ENCODE measurements at regions not wholly inside any gene's neighbourhood (a gene's known extent, or its start where the extent isn't known, plus 50 kb on each side); places are given as distances from the start of the nearest gene placed in this dataset.

DNA sequence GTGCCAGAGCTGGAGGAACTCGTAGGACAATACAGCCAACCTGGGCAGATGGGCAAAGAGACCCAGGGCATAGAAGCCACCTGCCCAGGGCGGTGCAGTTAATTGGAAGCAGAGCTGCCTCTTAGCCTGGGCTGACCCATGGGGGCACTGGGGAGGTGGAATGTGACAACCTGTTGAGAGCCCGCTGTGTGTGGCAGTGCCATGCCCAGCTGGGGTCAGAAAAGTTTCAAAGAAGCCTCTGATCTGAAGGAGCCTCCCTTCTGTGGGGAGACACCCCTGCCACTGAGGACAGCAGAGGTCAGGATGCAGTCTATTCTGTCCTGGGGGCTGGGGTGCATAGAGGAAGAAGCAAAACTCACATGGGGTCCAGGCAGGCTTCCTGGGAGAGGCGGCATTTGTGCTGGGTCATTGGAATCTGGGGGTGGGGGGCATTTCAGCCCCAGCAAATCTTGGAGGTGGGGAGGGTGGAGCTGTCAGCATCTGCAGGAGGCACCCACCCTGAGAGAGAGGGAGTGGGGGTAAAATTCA lies 176.1 kb upstream of the CIBAR2 start:
- in situ Hi-C loops (cut with HindIII; ENCODE audit: low sequenced_read_pairs): no loop called here

DNA sequence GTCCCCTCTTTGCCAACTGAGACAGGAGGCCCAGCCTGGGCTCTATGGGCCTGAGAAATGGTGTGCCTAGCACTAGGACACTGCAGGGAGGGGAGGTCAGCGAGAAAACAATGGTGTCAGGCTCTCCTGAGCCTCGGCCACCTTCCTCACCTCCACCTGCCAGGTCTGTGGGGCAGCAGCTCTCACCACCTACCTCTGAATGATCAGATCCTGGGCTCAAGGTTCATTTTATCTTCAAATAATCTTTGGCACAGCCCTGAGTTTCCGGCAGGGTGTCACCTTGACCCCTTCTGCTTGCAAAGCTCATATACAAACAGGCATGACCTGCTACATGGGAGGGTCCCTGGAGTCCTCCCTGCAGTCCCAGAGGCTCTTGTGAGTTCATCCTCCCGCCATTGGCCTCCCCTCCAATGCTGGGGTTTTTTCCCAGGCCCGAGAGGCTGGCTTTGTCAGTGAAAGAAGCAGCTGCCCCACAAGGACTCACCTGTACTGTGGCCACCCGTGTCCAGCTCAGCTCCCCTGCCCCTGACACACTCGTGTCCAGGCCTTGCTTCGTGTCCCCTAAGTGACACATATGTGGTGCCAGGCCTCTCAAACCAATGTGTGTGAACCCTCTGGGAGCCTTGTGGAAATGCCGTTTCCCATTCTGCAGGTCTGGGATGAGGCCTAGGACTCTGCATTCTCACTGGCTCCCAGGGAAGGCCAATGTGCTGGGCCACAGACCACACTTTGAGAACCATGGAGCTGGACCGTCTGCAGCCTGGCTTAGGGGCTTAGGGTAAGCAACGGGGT lies 176.8 kb upstream of the CIBAR2 start:
- in situ Hi-C loops (cut with HindIII; ENCODE audit: low sequenced_read_pairs): no loop called here

DNA sequence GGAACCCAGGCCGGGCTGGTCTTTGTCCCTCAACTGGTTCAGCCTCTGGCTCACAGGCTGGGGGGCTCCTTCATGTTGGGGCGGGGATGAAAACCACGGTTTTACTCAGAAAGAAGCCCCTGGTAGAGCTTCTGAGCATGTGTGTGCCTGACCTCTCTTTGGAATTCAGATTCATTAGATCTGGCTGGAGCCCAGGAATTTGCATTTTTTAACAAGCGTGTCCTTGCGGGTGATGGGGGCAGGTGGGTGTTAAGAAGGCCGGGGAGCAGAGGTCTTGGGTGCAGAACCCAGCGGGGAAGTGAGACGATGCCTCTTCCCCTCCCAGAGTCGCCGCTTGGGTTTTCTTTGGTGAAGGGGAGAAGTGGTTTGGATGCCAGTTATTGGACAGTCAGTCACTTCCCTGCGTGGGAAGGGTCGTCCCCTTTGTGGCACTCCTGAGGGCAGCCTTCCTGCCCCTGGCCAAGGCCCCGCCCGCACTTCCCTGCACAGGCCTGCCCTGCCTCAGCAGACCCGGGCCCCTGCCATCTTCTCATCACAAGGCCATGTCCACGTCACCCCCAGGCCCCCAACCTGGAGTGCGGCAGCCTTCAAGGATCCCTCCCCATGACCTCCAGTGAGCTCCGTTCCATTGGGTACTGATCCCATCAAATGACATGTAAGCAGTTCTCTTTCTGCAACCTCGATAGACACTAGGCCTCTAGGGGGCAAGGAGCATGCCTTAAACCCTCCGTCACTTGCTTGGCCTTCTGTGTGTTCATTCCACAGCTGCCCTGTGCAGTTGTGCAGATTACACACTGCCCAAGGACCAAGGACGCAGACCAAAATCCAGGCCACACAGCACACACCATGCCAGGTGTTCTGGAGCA lies 177.7 kb upstream of the CIBAR2 start:
- in situ Hi-C loops (cut with HindIII; ENCODE audit: low sequenced_read_pairs): no loop called here

DNA sequence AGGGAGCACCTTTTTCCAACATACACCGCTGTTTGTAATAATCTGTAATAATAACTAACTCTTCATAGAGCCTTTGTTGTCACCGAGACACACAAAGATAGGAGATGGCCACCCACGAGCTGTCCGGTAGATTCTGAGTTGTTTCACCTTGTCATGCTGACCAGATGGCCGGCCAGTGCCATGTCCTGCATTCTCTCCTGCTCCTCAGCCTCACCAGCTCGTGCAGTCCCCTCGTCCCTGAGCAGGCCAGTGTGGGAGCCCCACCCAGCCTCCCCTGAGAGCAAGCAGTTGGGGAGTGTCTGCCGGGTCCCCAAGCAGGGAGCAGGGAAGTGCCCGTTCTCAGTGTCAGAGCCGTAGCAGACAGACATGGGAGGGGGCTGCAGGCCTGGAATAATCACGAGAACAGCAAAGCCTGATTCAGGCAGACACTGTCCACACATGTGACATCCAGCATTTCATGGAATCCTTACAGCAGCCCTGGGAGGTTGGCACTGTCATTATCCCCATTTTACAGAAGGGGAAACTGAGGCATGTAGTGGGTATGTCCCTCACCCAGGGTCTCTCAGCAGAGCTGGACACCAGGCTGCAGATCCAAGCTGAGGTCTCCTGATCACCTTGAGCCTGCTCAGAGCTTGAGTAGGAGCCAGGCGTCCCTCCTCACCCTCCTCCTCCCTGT lies 178.5 kb upstream of the CIBAR2 start:
- in situ Hi-C loops (cut with HindIII; ENCODE audit: low sequenced_read_pairs): no loop called here

DNA sequence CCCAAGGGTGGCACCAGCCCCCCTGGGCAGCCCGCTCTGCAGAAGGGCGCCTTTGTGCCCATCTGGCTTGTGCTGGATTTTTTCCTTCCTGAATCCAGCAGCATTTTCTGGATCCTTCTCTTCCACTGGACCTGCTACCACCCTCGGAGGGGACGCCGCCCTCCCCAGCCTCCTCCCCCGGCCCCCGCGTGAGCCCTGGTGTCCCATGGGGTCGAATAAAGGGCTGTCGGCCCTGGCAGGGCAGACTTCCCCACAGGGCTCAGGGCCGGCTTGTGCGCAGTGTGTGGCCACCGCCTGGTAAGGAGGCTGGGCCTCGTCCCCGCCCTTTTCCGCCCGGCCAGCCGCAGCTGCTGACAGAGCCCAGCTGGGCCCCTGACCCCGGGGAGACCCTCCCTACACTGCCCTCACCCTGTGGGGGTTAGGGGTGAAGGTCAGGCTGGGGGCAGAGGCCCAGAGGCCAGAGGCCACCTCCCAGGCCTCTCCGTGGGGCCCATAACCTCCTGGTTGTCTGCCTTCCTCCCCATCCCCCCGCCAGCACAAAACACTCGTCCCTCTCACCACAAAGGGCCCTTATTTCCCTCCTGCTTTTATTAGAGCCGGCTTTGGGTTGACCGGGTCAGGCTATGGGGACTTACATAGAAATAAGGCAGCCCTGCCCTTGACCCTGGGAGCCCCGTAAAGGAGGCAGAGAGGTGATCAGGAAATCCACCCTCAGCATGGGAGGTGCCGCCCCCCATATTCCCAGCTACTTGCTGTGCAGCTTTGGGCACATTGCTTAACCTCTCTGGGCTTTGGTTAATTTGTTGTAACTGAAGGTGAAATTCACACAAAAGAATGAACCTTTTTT lies 179.3 kb upstream of the CIBAR2 start:
- in situ Hi-C loops (cut with HindIII; ENCODE audit: low sequenced_read_pairs): no loop called here

DNA sequence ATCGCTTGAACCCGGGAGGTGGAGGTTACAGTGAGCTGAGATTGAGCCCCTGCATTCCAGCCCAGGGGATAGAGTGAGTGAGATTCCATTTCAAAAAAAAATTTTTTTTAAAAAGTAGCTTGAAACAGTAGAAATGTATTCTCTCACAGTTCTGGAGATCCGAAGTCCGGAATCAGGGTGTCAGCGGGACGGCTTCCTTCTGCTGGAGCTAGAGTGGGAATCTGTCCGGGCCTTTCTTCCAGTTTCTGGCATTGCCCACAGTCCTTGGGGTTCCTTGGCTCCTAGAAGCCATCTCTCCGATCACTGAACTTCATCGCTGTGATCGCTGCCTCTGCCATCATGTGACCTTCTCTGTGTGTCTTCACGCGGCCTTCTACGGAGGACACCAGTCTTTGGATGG lies 181.2 kb upstream of the CIBAR2 start:
- in situ Hi-C loops (cut with HindIII; ENCODE audit: low sequenced_read_pairs): no loop called here

DNA sequence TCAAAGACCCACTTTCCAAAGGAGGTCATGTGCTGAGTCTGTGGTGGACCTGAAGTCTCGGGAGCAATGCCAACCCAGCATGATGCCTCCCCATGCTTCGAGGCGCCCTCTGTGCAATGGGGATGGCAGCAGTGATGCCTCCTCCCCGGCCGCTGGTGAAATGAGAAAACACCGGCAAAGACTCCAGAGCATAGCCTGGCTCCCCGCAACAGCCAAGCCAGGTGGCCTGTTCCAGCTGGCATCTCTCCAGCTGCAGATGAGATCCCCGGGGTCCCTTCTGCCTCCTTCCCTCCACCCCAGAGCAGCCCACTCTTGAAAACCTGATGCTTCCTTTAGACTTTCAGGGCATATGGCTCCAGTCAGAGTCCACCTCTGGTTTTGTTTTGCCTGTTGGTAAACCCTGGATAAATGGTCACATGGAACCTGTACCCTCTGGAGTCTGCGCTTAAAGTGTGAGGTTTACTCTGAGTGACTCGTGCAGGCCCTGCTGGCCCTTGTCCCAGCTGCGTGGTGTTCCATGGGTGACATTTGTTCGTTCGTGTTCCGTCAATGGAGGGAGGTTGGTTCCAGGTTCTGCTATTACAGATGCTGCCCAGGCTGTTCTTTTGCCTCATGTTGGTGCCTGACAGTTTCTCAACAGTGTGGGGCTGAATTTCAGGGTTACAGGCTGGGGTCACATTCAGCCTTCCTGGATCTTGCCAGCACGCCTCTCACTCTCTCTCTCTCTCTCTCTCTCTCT lies 181.8 kb upstream of the CIBAR2 start:
- in situ Hi-C loops (cut with HindIII; ENCODE audit: low sequenced_read_pairs): no loop called here

DNA sequence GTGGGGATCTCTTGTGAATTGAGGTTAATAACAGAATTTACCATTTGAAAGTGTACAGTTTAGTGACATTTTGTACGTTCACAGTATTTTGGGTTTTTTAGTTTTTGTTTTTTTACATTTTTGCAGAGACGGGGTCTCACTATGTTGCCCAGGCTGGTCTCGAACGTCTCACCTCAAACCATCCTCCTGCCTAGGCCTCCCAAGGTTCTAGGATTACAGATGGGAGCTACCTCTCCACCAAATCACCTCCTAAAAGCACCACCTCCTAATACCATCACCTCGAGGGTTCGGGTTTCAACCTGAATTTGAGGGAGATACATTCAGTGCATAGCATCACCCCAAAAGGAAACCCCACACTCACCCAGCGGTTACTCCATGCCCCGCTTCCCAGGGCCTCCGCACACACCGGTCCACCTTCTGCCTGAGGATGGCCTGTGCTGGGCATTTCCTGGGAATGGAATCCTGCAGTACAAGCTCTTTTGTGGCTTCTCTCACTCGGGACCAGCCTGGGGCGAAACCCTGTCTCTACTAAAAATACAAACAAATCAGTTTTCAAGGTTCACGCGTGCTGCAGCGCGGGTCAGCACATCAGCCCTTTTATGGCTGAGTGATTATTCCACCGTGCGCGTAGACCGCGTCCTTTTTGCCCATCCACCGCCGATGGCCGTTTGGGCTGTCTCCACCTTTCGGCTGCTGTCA lies 182.7 kb upstream of the CIBAR2 start:
- in situ Hi-C loops (cut with HindIII; ENCODE audit: low sequenced_read_pairs): no loop called here

DNA sequence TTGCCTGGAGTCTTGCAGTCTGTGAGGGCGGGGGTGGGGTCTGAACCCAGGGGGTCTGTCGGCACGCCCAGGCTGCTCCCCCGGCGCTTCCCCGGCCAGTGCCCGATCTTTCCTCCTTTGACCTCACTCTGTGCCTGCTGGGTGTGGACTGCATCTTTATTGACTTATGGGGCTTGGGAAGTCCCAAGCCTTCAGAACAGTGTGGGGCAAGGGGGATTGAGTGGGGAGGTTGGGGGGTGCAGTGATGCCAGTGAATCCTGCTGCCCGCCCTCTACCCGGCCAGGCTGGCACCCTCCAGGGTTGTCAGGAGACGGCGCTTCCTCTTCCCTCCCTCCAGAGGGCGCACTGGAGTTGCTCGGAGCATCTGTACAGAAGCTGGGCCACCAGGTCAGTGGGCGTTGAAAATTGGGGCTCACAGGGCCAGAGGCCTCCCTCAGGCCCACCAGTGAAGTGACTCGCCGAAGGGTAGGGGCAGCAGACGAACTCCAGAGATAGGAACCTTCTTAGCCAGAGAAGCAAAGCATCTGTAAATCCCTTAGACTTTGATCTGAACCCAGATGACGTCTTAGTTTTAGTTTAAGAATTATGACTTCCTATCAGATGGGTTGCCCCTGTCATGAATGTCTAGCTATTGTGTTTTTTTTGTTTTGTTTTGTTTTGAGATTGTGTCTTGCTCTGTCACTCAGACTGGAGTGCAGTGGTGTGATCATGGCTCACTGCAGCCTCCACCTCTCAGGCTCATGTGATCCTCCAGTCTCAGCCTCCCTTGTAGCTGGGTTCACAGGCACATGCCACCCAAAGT lies 184.8 kb upstream of the CIBAR2 start:
- in situ Hi-C loops (cut with HindIII; ENCODE audit: low sequenced_read_pairs): no loop called here

DNA sequence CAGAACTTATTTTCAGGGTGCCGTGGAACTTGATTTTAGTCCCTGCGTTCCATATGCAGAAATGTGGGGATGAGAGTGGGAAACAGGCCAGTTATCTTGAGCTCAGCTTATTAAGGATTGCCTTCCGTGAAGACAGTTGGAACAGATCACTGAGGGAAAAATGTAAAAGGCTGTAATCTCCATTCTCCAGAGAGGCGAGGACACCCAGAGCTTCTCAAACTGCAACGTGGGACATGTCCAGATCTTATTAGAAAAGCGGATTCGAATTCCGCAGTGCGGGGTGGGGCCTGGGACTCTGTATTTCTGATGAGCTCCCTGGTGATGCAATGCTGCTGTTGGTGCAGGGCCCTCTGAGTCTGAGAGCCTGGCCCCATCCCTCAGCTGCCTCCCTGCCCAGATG lies 185.6 kb upstream of the CIBAR2 start:
- in situ Hi-C loops (cut with HindIII; ENCODE audit: low sequenced_read_pairs): no loop called here

DNA sequence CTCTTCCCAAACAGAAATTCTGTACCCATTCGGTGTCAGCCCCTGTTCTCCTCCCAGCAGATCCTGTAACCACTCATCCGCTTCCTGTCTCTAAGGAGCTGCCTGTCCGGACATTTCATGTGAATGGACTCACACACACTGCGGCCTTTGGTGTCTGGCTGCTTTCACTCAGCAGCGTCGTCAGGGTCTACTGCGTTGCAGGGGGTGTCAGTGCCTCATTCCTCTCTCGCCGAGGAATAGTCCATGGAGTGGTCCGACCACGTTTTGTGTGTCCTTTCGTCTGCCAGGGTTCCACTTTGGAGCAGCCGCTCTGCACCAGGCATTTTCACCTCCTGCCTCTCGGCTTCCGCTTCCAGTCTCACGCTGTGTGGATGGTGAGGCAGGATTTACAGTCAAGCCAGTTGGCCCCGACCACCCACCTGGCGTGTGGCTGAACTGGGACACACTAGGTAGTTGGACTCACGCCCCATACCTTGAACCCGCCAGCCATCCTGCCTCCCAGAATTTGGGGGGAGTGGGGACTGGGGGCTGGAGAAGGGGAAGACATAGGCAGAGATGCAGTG lies 188.2 kb upstream of the CIBAR2 start:
- in situ Hi-C loops (cut with HindIII; ENCODE audit: low sequenced_read_pairs): no loop called here

DNA sequence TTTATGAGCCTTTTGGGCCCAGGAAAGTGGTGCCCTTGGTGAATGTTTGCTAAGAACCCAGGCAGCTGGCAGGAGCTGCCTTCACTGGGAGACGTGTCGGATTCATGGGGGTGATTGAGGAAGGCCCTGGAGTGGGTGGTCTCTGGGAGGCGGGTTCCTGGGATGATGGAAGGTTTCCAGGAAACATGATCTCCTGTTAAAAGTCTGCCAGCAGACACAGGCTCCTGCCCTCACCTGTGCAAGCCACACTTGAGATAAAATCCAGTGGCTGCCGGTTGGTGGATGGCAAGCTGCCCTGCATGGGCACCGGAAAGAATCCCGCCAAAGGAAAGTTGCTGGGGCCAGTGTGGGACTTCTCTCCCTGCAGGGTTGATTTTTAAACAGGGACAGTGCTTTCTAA lies 189.0 kb upstream of the CIBAR2 start:
- in situ Hi-C loops (cut with HindIII; ENCODE audit: low sequenced_read_pairs): no loop called here

DNA sequence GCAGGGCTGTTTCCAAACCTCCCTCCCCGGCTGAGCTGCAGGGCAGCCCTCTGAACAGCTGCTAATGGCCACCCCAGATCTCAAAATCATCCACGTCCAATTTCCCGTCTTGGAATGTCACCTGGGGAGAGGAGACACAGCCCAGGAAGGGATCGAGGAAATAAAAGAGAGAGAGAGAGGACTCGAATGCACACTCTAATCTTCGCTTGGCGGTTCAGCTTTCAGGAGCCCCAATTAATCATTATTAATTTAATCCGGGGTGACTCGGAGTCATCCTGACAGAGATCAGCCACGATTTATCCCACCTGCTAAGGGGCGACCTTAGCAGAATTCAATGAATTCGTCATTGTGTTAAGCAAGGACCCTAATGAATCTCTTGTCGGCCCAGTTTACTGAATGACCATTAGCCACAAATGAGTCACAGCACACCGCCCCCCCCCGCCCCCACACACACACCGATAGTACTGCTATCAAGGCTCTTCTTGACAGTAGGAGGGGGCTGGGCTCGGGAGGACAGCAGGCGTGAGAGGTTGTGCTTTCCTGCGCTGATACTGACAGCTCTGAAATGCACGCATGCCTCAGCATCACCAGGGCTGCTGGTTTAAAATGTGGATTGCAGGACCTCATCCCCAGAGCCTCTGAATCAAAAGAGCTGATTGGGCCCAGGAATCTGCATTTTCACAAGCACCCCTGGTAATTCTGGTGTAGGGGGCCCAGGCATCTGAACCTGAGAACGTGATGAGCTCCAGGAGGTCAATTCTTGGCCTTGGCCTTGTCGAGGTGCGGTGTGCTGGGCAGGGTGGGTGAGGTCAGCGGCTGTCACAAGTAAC lies 190.0 kb upstream of the CIBAR2 start:
- in situ Hi-C loops (cut with HindIII; ENCODE audit: low sequenced_read_pairs): no loop called here

DNA sequence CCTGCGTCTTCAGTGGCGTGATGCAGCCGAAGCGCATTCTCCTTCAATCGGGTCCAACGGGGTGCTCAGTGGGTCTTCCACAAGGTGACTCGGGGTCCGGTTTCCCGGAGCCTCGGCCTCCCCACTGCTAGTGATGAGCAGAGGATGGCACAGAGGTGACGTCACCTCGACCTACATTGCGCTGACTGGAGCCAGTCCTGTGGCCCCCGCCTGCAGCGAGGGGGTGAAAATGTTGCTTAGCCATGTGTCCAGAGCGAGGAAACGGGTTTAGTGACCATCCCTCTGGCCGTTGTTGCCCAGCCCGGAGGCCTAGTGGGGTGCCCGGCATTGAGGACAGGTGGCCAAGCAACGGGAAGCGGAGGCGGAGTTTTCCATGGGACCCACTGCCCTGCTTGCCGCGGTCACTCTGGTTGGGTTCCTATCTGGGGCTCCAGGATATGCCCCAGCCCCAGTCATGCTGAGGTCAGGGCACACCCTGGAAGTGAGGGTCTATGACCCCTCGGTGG lies 190.6 kb upstream of the CIBAR2 start:
- in situ Hi-C loops (cut with HindIII; ENCODE audit: low sequenced_read_pairs): no loop called here

DNA sequence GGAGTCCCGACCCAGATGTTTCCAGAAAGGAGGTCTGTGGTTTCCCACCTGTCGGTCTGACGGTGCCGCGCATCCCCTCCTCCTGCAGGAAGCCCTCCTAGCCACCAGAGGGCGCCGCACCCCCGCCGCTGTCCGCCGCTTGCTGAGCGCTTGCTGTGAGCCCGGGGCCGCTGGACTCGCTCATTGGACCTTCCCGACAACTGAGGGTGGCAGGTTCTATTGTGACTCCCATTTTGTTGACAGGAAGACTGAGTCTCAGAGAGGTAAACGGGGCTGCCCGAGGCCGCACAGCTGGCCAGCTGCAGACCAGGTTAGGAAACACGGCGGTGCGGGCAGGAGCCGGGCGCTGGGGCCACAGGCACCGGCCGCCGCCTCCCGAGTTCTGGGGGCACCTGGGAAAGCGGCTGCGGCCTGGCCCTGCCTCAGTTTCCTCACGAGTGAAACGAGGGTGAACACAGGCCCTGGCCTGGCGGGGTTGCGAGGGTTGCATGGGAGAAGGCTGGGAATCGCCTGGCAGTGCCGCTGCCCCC lies 191.1 kb upstream of the CIBAR2 start:
- in situ Hi-C loops (cut with HindIII; ENCODE audit: low sequenced_read_pairs): no loop called here

DNA sequence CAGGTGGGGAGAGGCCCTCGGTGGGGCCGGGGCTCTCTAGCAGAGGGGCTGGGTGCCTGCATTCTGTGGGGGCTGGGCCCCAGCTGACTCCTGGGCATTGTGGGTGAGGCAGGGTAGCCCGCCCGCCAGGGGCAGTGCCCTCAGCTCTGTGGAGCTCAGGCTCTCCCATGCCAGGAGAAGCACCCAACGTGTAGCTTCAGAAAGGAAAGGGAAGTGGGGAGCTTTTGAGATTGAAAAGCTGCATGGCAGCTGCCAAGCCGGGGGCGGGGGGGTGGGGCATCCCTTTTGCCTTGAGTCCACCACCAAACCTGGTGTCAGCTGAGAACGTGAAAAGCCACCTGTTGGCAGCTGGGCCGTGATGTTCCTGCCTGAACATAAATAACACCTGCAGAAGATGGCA lies 192.1 kb upstream of the CIBAR2 start:
- in situ Hi-C loops (cut with HindIII; ENCODE audit: low sequenced_read_pairs): no loop called here

Measured in endothelial cell of hepatic sinusoid (primary cell).